B cell (primary cell): ENCODE measurements at regions not wholly inside any gene's neighbourhood (a gene's known extent, or its start where the extent isn't known, plus 50 kb on each side); places are given as distances from the start of the nearest gene placed in this dataset.

Experiments
- ATAC-seq: fragments of 200-7000 bp; cut with Tn5 transposase; one replicate; pipeline ENCODE4 v1.10.0; 2021; ENCODE audit warnings: low read depth, mild to moderate bottlenecking, moderate number of reproducible peaks, moderate library complexity
- CTCF ChIA-PET: fragments of 350-600 bp; sonication (Branson Sonifier 250); formaldehyde crosslinking; loops from one replicate; lab custom pipeline; 2021; ENCODE audit warnings: antibody characterized with exemption, inconsistent platforms; lab: Charles Lee
- POLR2A ChIA-PET: fragments of 350-600 bp; sonication (Branson Sonifier 250); formaldehyde crosslinking; loops from one replicate; lab custom pipeline; 2021; ENCODE audit warnings: antibody characterized with exemption; lab: Charles Lee
- DNase-seq: peaks from one replicate; pipeline ENCODE4 v3.0.0; 2013
- H2AFZ ChIP-seq: 2 replicates; pipeline ENCODE4 v1.6.1; 2012; ENCODE audit warnings: mild to moderate bottlenecking, low read depth, low read length; ENCODE audit not compliant: insufficient read depth, poor library complexity, severe bottlenecking
- H3K27ac ChIP-seq, 2 donors: 1 replicate in 1 of 2; 2 replicates in 1 of 2; pipeline ENCODE4 v1.5.1; 2012 to 2013; ENCODE audit warnings: low read length in 2 of 2, mild to moderate bottlenecking in 2 of 2, moderate library complexity in 1 of 2
- H3K27me3 ChIP-seq, 4 experiments: fragments of 200-600 bp in 1 of 4; sonication (generic) in 1 of 4; replicated peaks in 1 of 4; 1 replicate in 2 of 4; 2 replicates in 2 of 4; pipeline versions ENCODE4 v1.6.1 to v1.7.0; 2013 to 2016; ENCODE audit warnings: low read length in 3 of 4, mild to moderate bottlenecking in 2 of 4, mixed read lengths in 1 of 4, moderate library complexity in 1 of 4; ENCODE audit not compliant: insufficient read depth in 4 of 4, control insufficient read depth in 3 of 4; ENCODE audit errors: control extremely low read depth in 1 of 4
- H3K36me3 ChIP-seq, 2 experiments: replicated peaks in 1 of 2; 1 replicate in 1 of 2; 2 replicates in 1 of 2; pipeline versions ENCODE4 v1.6.1 to v1.7.1; 2013; ENCODE audit warnings: low read length in 1 of 2; ENCODE audit not compliant: insufficient read depth in 2 of 2, control insufficient read depth in 1 of 2; ENCODE audit errors: control extremely low read depth in 1 of 2, extremely low read depth in 1 of 2
- H3K4me1 ChIP-seq, 2 donors: fragments of 200-600 bp in 1 of 2; sonication (generic) in 1 of 2; 1 replicate in 1 of 2; 2 replicates in 1 of 2; pipeline versions ENCODE4 v1.5.1 to v1.6.1; 2013 to 2017; ENCODE audit warnings: low read length in 2 of 2; ENCODE audit not compliant: control insufficient read depth in 2 of 2, insufficient read depth in 2 of 2
- H3K4me2 ChIP-seq: replicated peaks from 2 replicates; pipeline ENCODE3; 2012; ENCODE audit warnings: mild to moderate bottlenecking, low read depth, low read length; ENCODE audit not compliant: poor library complexity, severe bottlenecking
- H3K4me3 ChIP-seq, 5 experiments: fragments of 200-600 bp in 1 of 5; sonication (generic) in 1 of 5; 1 replicate in 3 of 5; 2 replicates in 2 of 5; pipeline versions ENCODE4 v1.5.1 to v1.7.0; 2011 to 2016; ENCODE audit warnings: low read length in 4 of 5, mild to moderate bottlenecking in 4 of 5, low read depth in 2 of 5, control low read depth in 1 of 5, moderate library complexity in 1 of 5; ENCODE audit not compliant: insufficient read depth in 1 of 5; ENCODE audit errors: control extremely low read depth in 1 of 5, extremely low read depth in 1 of 5
- H3K79me2 ChIP-seq: fragments of 200-600 bp; sonication (generic); one replicate; pipeline ENCODE4 v1.6.0; 2016; ENCODE audit warnings: low read length; ENCODE audit not compliant: control insufficient read depth, insufficient read depth
- H3K9ac ChIP-seq: fragments of 200-600 bp; sonication (generic); 2 replicates; pipeline ENCODE4 v1.6.1; 2017; ENCODE audit warnings: mild to moderate bottlenecking, low read length, moderate library complexity
- H3K9me3 ChIP-seq, 3 donors: one replicate each; pipeline versions ENCODE4 v1.6.1 to v1.7.1; 2013; ENCODE audit warnings: low read length in 2 of 3; ENCODE audit not compliant: control insufficient read depth in 2 of 3, insufficient read depth in 1 of 3; ENCODE audit errors: control extremely low read depth in 1 of 3
- H4K20me1 ChIP-seq: 2 replicates; pipeline ENCODE4 v1.6.0; 2012; ENCODE audit warnings: mild to moderate bottlenecking, low read length; ENCODE audit not compliant: insufficient read depth, control insufficient read depth, poor library complexity, severe bottlenecking
- H3K27ac Mint-ChIP-seq: one replicate; pipeline ENCODE4 v1.8.0; 2021; ENCODE audit warnings: mixed read lengths
- H3K27me3 Mint-ChIP-seq: one replicate; pipeline ENCODE4 v1.8.0; 2021; ENCODE audit warnings: mixed read lengths
- H3K4me1 Mint-ChIP-seq: one replicate; pipeline ENCODE4 v1.8.0; 2021; ENCODE audit warnings: mixed read lengths
- H3K4me3 Mint-ChIP-seq: one replicate; pipeline ENCODE4 v1.8.0; 2021; ENCODE audit warnings: mixed read lengths
- H3K9me3 Mint-ChIP-seq: one replicate; pipeline ENCODE4 v1.8.0; 2022; ENCODE audit warnings: mixed read lengths; ENCODE audit not compliant: insufficient read depth
- EZH2 ChIP-seq: IDR thresholded peaks from 2 replicates; pipeline ENCODE4 v1.6.1; 2012; ENCODE audit warnings: borderline replicate concordance, low read depth, mild to moderate bottlenecking, moderate library complexity, low read length; ENCODE audit not compliant: insufficient read depth, poor library complexity, severe bottlenecking
- WGBS: methylation state at CpG from one replicate; pipeline ENCODE4 v1.1.5; 2013; ENCODE audit warnings: missing lambda C conversion rate; ENCODE audit not compliant: insufficient coverage; 5-methylcytosine and 5-hydroxymethylcytosine counted together
- intact Hi-C: fragments of 100-400 bp; cut with micrococcal nuclease; formaldehyde crosslinking; loops from one replicate; pipeline ENCODE4 v1.10.0; 2022
- TF ChIP-seq, protein P1 (sequence below): fragments of 200-600 bp; IDR thresholded peaks from one replicate; pipeline ENCODE4 v1.8.0; 2022; ENCODE audit warnings: antibody characterized with exemption, mild to moderate bottlenecking

DNA sequence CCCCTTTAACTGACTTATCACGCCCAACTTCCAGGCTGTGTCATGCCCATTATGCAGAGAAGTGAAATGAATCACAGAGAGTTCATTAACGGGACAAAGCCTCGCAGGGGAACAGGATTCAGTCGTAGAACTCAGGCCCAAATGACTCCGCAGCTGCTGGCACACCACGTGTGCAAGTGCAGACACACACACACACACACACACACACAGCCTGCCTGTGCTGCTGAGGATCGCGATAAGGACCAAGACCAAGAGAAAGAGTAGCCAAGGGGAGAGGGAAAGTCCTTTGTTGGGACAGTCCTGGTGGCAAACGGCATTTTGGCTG lies 90.0 kb upstream of the TAF1B start:
- WGBS, result 45% methylated on average over 6 of the region's 9 CpGs
- no peaks in the 10 kb centered on the region for H3K36me3 ChIP-seq
- no peaks in the 10 kb centered on the region for H4K20me1 ChIP-seq
- peaks cover 0 to 3% (median 0%) of the 10 kb centered on the region in 3 donors for H3K9me3 ChIP-seq
- peak overlapping the region; percentile 23 for H3K9ac ChIP-seq
- ChIA-PET CTCF (no interaction called here), POLR2A (no interaction called here)
- Mint-ChIP-seq H3K4me1 (peaks cover 21% of the 10 kb centered on the region), H3K4me3 (peak overlapping the region; percentile 82), H3K9me3 (no peaks in the 10 kb centered on the region), H3K27me3 (peaks cover 35% of the 10 kb centered on the region), H3K27ac (peak overlapping the region; percentile 33)
- peaks cover 13 to 26% of the 10 kb centered on the region in 2 donors for H3K4me1 ChIP-seq
- peak overlapping the region; percentile 21 for H2AFZ ChIP-seq
- no peaks in the 10 kb centered on the region for H3K79me2 ChIP-seq
- no peak for TF ChIP-seq EZH2
- TF ChIP-seq, protein P1, sequence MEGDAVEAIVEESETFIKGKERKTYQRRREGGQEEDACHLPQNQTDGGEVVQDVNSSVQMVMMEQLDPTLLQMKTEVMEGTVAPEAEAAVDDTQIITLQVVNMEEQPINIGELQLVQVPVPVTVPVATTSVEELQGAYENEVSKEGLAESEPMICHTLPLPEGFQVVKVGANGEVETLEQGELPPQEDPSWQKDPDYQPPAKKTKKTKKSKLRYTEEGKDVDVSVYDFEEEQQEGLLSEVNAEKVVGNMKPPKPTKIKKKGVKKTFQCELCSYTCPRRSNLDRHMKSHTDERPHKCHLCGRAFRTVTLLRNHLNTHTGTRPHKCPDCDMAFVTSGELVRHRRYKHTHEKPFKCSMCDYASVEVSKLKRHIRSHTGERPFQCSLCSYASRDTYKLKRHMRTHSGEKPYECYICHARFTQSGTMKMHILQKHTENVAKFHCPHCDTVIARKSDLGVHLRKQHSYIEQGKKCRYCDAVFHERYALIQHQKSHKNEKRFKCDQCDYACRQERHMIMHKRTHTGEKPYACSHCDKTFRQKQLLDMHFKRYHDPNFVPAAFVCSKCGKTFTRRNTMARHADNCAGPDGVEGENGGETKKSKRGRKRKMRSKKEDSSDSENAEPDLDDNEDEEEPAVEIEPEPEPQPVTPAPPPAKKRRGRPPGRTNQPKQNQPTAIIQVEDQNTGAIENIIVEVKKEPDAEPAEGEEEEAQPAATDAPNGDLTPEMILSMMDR, result no peak
- DNase-seq (peak; percentile 40), ATAC-seq (peak; percentile 58)
- H3K27ac ChIP-seq, result no peak overlapping the region
- peak overlapping the region; percentile 56 for H3K4me2 ChIP-seq
- H3K4me3 ChIP-seq, result no peak overlapping the region
- H3K27me3 ChIP-seq, result peaks cover 0 to 50% (median 23%) of the 10 kb centered on the region in 4 experiments
- intact Hi-C loops, result no loop called here

DNA sequence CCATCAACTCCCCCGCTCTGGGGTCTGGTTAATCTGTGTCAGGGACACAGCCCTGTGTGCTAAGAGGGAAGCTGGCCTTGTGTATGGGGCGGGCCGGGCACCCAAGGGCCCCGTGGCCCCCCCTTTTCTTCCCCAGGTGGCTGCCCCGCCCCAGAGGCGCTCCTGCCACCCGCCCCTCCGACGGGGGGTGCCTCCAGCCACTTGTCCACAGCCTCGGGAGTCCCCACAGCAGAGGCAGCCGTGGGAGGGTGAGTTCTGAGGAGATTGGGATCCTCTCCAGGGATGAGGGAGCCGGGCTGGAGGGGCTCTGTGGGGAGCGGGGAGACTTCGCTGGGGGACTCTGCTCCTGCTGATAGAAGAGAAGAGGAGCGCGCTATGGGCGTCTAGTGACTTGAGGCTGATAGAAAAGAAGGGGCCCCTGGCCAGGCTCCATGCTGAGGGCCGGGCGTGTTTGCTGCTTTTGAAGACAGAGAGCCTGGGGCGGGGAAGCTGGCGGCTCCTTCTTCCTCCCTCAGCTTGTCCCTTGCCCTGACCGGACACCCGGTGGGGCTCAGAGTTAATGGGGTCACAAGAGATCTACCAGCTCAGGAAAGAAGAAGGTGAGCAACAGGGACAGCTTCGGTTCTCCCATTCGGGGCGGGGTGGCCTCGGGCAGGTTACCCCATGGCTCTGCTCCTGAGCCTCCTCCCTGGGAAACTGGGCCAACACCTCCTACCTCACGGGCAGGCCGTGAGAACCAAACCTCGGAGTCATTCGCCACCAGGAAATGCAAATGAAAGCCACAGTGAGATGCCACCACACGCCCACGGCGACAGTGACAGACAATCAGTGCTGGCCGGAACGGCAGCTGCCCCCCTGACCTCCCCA lies 89.4 kb upstream of the TAF1B start:
- intact Hi-C loops, result no loop called here
- H3K27ac ChIP-seq, result no peak overlapping the region
- peak; percentile 39 for ATAC-seq
- ChIA-PET CTCF (no interaction called here), POLR2A (no interaction called here)
- Mint-ChIP-seq H3K4me1 (peaks cover 21% of the 10 kb centered on the region), H3K9me3 (no peaks in the 10 kb centered on the region), H3K4me3 (peak overlapping the region; percentile 82), H3K27ac (no peak overlapping the region), H3K27me3 (peaks cover 40% of the 10 kb centered on the region)
- peak overlapping the region; percentile 23 for H3K9ac ChIP-seq
- no peaks in the 10 kb centered on the region for H3K79me2 ChIP-seq
- peaks cover 13 to 26% of the 10 kb centered on the region in 2 donors for H3K4me1 ChIP-seq
- H3K27me3 ChIP-seq, result peaks cover 0 to 51% (median 23%) of the 10 kb centered on the region in 4 experiments
- TF ChIP-seq, protein P1, result no peak
- no peak for TF ChIP-seq EZH2
- H3K4me2 ChIP-seq, result peak overlapping the region; percentile 56
- peak overlapping the region; percentile 21 for H2AFZ ChIP-seq
- H3K9me3 ChIP-seq, result peaks cover 0 to 2% (median 0%) of the 10 kb centered on the region in 3 donors
- no peaks in the 10 kb centered on the region for H4K20me1 ChIP-seq
- H3K4me3 ChIP-seq, result no peak overlapping the region
- 71% methylated on average over 25 of the region's 36 CpGs for WGBS
- DNase-seq, result no peak
- no peaks in the 10 kb centered on the region for H3K36me3 ChIP-seq
